22Rv1 (cell line): ENCODE measurements at regions not wholly inside any gene's neighbourhood (a gene's known extent, or its start where the extent isn't known, plus 50 kb on each side); places are given as distances from the start of the nearest gene placed in this dataset.

ENCODE experiments used
- H3K27ac ChIP-seq: fragments of 450-650 bp; 2 replicates; pipeline ENCODE4 v1.5.1; 2017
- ZFX ChIP-seq: fragments of 450-650 bp; IDR thresholded peaks from 2 replicates; pipeline ENCODE4 v1.6.1; 2017; ENCODE audit warnings: antibody characterized with exemption, borderline replicate concordance
- TF ChIP-seq, protein P1 (sequence below): fragments of 450-650 bp; IDR thresholded peaks from 2 replicates; pipeline ENCODE4 v1.5.1; 2017; ENCODE audit warnings: mild to moderate bottlenecking

DNA sequence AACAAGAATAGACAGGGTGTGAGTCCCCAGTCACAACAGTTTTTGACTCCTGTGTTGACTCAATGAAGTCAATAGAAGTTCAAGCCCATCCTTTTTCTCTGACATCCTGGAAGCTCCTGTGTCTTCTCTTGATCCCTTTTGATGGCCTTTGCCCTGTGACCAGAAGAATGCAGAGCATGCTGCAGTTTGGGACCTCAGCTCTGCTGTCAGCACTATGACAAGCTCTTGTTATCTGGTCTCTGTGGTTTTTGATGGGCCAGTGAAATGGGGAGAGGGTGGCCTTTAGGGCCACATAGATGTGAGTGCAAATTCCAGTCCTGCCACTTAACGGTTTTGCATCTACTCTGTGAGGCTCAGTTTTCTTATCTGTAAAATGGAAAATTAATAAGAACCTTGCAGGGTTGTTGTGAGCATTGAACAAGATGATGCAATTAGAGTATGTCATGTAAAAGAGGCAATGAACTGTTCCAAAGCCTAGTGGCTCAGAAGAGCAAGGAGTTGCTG, 102.4 kb upstream of the IKZF1 start:
- H3K27ac ChIP-seq, result no peak overlapping the region

GRCh38 chr7:50199824-50200223, 104.7 kb upstream of the IKZF1 start:
- TF ChIP-seq ZFX, result no peak
- TF ChIP-seq, protein P1, sequence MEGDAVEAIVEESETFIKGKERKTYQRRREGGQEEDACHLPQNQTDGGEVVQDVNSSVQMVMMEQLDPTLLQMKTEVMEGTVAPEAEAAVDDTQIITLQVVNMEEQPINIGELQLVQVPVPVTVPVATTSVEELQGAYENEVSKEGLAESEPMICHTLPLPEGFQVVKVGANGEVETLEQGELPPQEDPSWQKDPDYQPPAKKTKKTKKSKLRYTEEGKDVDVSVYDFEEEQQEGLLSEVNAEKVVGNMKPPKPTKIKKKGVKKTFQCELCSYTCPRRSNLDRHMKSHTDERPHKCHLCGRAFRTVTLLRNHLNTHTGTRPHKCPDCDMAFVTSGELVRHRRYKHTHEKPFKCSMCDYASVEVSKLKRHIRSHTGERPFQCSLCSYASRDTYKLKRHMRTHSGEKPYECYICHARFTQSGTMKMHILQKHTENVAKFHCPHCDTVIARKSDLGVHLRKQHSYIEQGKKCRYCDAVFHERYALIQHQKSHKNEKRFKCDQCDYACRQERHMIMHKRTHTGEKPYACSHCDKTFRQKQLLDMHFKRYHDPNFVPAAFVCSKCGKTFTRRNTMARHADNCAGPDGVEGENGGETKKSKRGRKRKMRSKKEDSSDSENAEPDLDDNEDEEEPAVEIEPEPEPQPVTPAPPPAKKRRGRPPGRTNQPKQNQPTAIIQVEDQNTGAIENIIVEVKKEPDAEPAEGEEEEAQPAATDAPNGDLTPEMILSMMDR, result no peak
- H3K27ac ChIP-seq, result no peak overlapping the region

More for the DNA sequence above, 102.4 kb upstream of the IKZF1 start:
- no peak for TF ChIP-seq ZFX
- TF ChIP-seq, protein P1, result no peak

GRCh38 chr7:50197549-50197948, 104.5 kb upstream of the ZPBP start:
- no peak for TF ChIP-seq ZFX
- TF ChIP-seq, protein P1, result no peak
- no peak overlapping the region for H3K27ac ChIP-seq

GRCh38 chr7:50196719-50197118, 103.7 kb upstream of the ZPBP start:
- no peak overlapping the region for H3K27ac ChIP-seq
- TF ChIP-seq, protein P1, result no peak
- TF ChIP-seq ZFX, result no peak

GRCh38 chr7:50190776-50191175, 97.7 kb upstream of the ZPBP start:
- TF ChIP-seq, protein P1, result no peak
- TF ChIP-seq ZFX, result no peak
- no peak overlapping the region for H3K27ac ChIP-seq

DNA sequence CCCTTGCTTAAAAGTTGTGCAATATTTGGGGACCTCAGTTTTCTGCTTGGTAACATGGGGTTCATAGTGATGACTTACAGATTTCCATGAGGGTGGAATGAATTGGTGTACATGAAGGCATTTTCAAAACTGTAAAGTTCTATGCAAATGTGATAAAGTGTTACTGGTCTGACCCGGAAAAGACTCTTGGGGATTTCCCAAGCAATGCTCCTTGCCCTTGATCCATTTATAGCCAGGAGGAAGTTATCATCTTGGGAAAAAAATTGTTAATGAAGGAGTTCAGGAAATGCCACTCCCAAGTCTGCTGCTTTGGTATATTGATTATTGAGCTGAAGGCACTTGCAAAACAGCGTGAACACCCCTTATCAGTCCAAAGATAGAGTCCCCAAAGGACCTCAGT, 96.3 kb upstream of the ZPBP start:
- TF ChIP-seq ZFX, result no peak
- TF ChIP-seq, protein P1, result no peak
- no peak overlapping the region for H3K27ac ChIP-seq

GRCh38 chr7:50185951-50186682, 93.1 kb upstream of the ZPBP start:
- TF ChIP-seq ZFX, result no peak
- TF ChIP-seq, protein P1, result no peak
- no peak overlapping the region for H3K27ac ChIP-seq
